Muscle layer of duodenum (tissue), 2 donors: ENCODE measurements at regions not wholly inside any gene's neighbourhood (a gene's known extent, or its start where the extent isn't known, plus 50 kb on each side); places are given as distances from the start of the nearest gene placed in this dataset.

ENCODE experiments used
- H3K27ac ChIP-seq: one replicate; pipeline ENCODE4 v1.7.0; 2013; ENCODE audit warnings: mild to moderate bottlenecking, low read length
- H3K27me3 ChIP-seq: one replicate; pipeline ENCODE4 v1.7.0; 2013; ENCODE audit warnings: low read depth, mild to moderate bottlenecking, control low read depth, low read length
- H3K36me3 ChIP-seq, 2 donors: one replicate each; pipeline ENCODE4 v1.7.0; 2013; ENCODE audit warnings: low read length in 2 of 2, control low read depth in 1 of 2, mild to moderate bottlenecking in 1 of 2; ENCODE audit not compliant: insufficient read depth in 2 of 2, control insufficient read depth in 1 of 2
- H3K4me1 ChIP-seq, 2 donors: one replicate each; pipeline ENCODE4 v1.7.0; 2013; ENCODE audit warnings: low read length in 2 of 2, mild to moderate bottlenecking in 2 of 2, control low read depth in 1 of 2, moderate library complexity in 1 of 2; ENCODE audit not compliant: insufficient read depth in 2 of 2, control insufficient read depth in 1 of 2
- H3K4me3 ChIP-seq, 2 donors: one replicate each; pipeline ENCODE4 v1.7.0; 2013; ENCODE audit warnings: low read length in 2 of 2, low read depth in 1 of 2, mild to moderate bottlenecking in 1 of 2
- H3K9me3 ChIP-seq, 2 donors: one replicate each; pipeline ENCODE4 v1.7.0; 2013; ENCODE audit warnings: low read length in 2 of 2, control low read depth in 1 of 2, mild to moderate bottlenecking in 1 of 2; ENCODE audit not compliant: control insufficient read depth in 1 of 2
- donor health status: healthy.

DNA sequence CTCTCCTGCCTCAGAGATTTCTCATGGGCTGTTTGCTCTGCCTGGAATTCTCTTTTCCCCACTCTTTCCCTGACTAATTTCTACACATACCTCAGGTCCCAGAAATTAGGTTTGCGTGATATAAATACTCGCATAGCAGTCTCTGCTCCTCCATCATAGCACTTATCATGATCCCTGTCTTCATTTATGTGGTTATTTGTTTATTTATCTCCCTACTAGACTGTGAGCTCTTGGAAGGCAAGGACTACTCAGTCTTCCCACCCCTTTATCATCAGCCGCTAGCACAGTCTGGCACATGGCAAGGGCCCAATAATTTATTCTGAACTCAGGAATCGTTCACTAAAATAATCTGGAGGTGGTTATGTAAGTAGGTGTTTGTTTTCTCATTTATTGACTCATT, 79.3 kb downstream of the ADCYAP1 start:
- no peak overlapping the region for H3K27ac ChIP-seq
- H3K36me3 ChIP-seq: no peaks in the 10 kb centered on the region
- no peaks in the 10 kb centered on the region for H3K4me1 ChIP-seq
- peaks cover 0 to 6% of the 10 kb centered on the region in 2 donors for H3K9me3 ChIP-seq
- H3K27me3 ChIP-seq: no peaks in the 10 kb centered on the region
- H3K4me3 ChIP-seq: no peak overlapping the region

DNA sequence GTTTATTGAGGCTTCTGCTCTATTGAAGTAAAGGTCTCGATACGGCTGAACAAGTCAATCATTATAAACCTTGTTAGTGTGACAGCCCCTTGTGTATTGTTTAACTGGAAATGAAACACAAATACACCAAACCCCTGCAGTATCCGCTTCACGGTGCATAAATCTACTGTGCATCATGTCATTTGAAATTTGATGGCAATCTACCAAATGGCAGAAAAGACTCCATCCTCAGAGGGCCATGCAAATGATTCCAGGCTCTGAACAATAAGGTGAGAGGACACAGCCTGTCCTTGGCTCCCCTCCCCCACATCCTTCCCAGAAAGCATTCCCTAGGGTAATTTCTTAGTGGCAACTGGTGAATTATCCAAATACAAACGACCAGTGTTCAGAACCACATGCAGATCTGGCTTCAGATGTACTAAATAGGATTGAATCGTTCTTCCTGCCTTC, 80.6 kb downstream of the ADCYAP1 start:
- H3K4me3 ChIP-seq: no peak overlapping the region
- no peak overlapping the region for H3K27ac ChIP-seq
- no peaks in the 10 kb centered on the region for H3K27me3 ChIP-seq
- peaks cover 0 to under 1% of the 10 kb centered on the region in 2 donors for H3K9me3 ChIP-seq
- no peaks in the 10 kb centered on the region for H3K4me1 ChIP-seq
- H3K36me3 ChIP-seq: no peaks in the 10 kb centered on the region

DNA sequence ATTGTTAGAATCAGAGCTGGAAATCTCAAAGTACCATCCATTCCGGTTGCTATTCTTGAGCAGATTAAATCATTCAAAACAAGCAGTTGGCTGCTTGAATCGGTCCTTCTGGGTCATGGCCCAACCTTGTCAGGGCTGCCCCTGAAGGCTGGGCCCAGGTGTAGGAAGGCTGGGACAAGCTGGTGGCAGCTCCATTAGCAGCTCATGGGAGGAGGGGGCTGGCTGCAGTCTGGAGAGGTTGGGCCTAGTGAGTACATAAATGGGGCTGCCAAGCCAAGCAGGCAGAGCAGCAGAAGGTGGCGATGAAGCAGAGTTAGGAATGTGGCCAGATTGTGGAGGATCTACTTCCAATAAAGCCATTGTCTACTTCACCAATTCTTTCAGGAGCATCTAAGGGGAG, 81.4 kb downstream of the ADCYAP1 start:
- no peaks in the 10 kb centered on the region for H3K4me1 ChIP-seq
- H3K27ac ChIP-seq: no peak overlapping the region
- H3K36me3 ChIP-seq: no peaks in the 10 kb centered on the region
- no peak overlapping the region for H3K4me3 ChIP-seq
- H3K27me3 ChIP-seq: no peaks in the 10 kb centered on the region
- H3K9me3 ChIP-seq: no peaks in the 10 kb centered on the region

DNA sequence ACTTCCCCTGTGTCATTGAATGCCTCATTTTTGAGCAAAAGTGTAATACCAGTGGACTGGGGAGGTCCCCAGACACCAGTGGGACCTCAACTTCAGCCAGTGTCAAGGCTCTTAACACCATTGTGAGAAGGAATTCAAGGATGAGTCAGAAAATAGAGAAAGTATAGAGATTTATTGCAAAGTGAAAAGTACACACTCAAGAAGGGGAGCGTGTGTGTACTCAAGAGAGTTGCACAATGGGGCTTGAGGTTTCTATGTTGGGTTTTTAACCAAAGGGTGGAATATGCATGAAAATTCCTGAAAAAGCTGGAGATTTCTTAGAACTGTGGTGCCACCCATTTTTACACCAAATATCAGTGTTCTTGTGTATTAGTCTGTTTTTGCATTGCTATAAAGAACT, 81.9 kb downstream of the ADCYAP1 start:
- H3K4me3 ChIP-seq: no peak overlapping the region
- no peaks in the 10 kb centered on the region for H3K36me3 ChIP-seq
- no peaks in the 10 kb centered on the region for H3K9me3 ChIP-seq
- H3K27ac ChIP-seq: no peak overlapping the region
- no peaks in the 10 kb centered on the region for H3K4me1 ChIP-seq
- H3K27me3 ChIP-seq: no peaks in the 10 kb centered on the region

DNA sequence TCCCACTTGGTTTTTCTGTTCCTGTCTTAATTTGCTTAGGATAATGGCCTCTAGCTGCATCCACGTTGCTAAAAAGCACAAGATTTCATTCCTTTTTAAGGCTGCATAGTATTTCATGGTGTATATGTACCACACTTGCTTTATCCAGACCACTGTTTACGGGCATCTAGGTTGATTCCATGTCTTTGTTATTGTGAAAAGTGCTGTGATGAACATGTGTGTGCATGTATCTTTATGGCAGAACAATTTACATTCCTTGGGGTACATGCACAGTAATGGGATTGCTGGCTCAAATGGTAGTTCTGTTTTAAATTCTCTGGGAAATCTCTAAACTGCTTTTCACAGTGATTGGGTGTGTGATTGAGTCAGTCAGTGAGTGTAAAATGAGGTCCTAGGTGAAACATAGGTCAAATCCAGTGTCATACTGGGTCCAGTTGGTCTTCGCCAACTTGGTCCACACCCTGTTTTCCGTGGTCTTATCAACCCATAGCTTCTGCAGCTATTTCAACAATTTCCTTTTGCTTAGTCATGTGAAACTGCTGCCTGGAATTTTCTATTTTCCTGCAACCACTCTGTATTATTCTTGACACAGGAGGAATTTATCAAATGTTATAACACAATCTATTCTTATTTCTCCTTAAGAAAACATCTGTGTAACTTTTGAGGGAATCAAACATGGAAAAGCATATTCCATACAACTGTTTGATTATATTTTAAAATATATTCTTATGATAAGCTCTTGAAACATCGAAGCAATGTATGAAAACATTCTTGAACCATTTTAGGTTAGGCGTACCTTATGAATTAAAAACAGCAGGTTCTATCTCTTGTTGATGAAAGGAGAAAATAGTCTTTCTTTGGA, 82.9 kb downstream of the ADCYAP1 start:
- no peaks in the 10 kb centered on the region for H3K36me3 ChIP-seq
- H3K27me3 ChIP-seq: no peaks in the 10 kb centered on the region
- no peak overlapping the region for H3K4me3 ChIP-seq
- peaks cover 0 to 3% of the 10 kb centered on the region in 2 donors for H3K9me3 ChIP-seq
- no peaks in the 10 kb centered on the region for H3K4me1 ChIP-seq
- H3K27ac ChIP-seq: no peak overlapping the region

DNA sequence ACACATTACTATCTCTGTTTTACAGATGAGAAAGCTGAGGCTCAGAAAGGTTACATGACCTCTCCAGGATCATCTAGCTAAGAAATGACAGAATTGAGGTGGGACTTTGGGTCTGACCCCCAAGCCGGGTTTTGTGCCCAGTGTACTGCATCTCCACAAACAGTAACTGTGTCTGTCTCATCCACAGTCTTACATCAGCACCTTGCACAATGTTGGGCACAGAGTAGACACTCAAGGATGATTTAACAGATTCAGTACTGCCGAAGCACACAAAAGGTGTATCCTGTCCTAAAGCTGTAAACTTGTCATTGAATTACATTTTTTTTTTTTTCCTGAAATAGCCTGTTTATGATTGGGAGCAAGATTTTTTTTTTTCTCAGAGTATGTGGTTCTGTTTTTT, 84.8 kb downstream of the ADCYAP1 start:
- Histone ChIP-seq H3K4me1 (no peaks in the 10 kb centered on the region), H3K36me3 (no peaks in the 10 kb centered on the region), H3K27ac (no peak overlapping the region), H3K27me3 (no peaks in the 10 kb centered on the region), H3K9me3 (peaks cover 0 to 3% of the 10 kb centered on the region in 2 donors), H3K4me3 (no peak overlapping the region)

DNA sequence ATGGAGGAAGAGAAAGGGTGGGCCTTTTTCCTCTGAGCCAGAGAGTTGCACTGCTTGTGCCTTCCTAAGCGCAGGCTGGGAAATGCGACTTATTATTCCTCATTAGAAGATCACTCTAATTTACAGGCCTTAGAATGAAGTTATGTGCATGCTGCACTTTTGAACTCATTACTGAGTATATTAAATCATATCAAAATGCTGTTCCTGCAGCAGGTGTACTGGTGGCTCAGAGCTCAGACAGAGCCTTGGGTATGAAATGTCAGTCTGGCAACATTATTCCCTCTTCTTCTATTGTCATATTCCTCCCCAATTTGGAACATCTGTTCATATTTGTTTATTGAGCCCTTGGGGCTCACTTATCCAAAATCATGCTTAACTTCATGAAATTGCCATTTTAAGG, 85.5 kb downstream of the ADCYAP1 start:
- peaks cover 0 to 3% of the 10 kb centered on the region in 2 donors for H3K9me3 ChIP-seq
- H3K4me3 ChIP-seq: no peak overlapping the region
- H3K27ac ChIP-seq: no peak overlapping the region
- H3K4me1 ChIP-seq: no peaks in the 10 kb centered on the region
- H3K27me3 ChIP-seq: no peaks in the 10 kb centered on the region
- no peaks in the 10 kb centered on the region for H3K36me3 ChIP-seq

DNA sequence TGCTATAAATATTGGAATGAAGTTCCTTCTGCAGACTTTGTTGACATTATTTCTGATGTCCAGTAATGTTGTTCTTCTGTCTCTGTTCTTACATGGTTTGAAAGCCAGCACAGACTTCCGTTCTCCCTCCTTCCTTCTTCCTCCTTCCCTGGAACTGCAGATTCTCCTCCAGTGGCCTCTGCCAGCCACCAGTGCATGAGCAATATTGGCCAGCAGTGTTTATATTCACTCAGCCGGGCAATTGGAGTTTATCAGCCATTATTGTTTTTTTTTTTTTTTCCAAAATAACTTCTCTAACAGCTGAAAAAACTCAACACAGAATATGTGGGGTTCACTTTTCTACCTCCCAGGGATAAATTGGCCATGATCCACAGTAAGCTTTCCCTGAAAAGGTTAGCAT, 86.8 kb downstream of the ADCYAP1 start:
- Histone ChIP-seq H3K4me1 (no peaks in the 10 kb centered on the region), H3K4me3 (no peak overlapping the region), H3K27ac (no peak overlapping the region), H3K36me3 (no peaks in the 10 kb centered on the region), H3K27me3 (no peaks in the 10 kb centered on the region), H3K9me3 (peaks cover 0 to 3% of the 10 kb centered on the region in 2 donors)

DNA sequence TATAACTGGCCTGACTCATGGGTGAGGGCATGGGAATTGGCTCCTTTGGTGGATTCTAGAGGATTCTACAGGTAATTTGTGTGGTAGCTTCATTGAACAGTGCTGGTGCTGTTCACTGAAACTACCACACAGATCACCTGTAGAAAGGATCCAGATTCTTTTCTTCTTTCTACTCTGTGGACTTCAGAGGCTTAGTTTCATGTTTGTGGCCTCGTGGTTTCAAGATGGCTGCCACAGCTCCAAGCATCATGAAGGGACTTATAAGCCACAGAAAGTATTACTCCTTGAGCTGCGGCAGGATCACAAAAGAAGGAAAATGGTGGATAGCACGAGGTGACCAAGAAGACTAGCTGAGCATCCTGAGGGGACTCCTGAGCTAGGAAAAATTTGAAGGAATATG, 88.9 kb downstream of the ADCYAP1 start:
- peaks cover 0 to 3% of the 10 kb centered on the region in 2 donors for H3K9me3 ChIP-seq
- no peak overlapping the region for H3K27ac ChIP-seq
- H3K4me1 ChIP-seq: no peaks in the 10 kb centered on the region
- no peaks in the 10 kb centered on the region for H3K36me3 ChIP-seq
- H3K27me3 ChIP-seq: no peaks in the 10 kb centered on the region
- no peak overlapping the region for H3K4me3 ChIP-seq

DNA sequence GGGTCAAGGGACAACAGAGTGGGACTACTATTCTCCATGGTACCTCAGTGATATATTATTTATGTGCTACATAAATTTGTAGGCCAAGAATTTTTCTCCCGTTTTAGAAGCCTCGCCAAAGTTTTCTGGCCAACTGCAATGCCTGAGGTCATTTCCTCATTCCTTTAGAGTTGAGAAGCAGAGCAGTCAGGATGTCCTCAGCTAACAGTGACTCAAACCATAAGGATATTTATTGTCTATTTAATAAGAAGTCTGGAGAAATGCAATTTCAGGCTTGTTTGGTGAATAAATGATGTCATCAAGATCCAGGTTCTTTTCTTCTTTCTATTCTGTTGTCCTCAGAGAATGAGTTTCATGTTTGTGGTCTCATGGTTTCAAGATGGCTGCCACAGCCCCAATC, 91.0 kb downstream of the ADCYAP1 start:
- no peak overlapping the region for H3K4me3 ChIP-seq
- no peak overlapping the region for H3K27ac ChIP-seq
- no peaks in the 10 kb centered on the region for H3K27me3 ChIP-seq

DNA sequence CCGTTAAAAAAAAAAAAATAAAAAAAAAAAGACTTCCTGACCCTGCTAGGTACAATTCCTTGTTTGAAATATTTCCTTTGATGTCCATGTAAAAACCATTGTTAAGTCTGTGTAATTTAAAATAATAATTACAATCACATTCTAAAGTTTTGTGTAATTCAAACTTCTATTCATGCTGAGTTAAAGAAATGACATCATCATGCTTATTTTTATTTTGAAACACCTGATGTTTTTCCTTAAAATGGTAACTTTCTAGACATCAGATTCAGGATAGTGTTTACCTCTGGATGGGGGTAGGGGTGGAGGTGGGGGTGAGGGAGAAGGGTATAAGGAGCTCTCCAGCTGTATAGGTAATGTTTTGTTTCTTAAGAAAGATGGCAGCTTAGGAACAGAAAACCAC, 92.8 kb downstream of the ADCYAP1 start:
- H3K36me3 ChIP-seq: no peaks in the 10 kb centered on the region
- no peak overlapping the region for H3K27ac ChIP-seq
- H3K9me3 ChIP-seq: no peaks in the 10 kb centered on the region
- H3K4me1 ChIP-seq: no peaks in the 10 kb centered on the region
- no peaks in the 10 kb centered on the region for H3K27me3 ChIP-seq
- no peak overlapping the region for H3K4me3 ChIP-seq

More for the DNA sequence above, 91.0 kb downstream of the ADCYAP1 start:
- H3K36me3 ChIP-seq: no peaks in the 10 kb centered on the region
- H3K9me3 ChIP-seq: peaks cover 0 to 3% of the 10 kb centered on the region in 2 donors
- H3K4me1 ChIP-seq: no peaks in the 10 kb centered on the region

DNA sequence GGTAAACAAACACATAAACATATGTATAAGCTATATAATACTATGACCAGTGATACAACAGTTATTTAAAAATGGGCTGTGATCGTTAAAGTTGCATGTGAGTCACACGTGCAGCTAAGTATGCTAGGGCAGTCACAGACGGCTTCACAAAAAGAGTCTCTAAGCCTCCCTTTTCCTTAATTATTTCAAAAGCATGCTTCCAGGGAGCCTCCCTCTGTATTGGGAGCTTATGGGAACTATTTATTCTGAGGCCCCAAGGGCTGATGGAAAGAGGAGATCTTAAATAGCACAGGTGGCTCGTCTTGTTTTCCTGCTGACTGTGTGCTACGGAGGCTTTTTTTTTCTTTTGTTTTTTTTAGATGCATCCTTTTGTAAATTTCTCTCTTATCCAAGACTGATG, 94.3 kb downstream of the ADCYAP1 start:
- no peak overlapping the region for H3K27ac ChIP-seq
- no peaks in the 10 kb centered on the region for H3K9me3 ChIP-seq
- no peaks in the 10 kb centered on the region for H3K27me3 ChIP-seq
- H3K4me1 ChIP-seq: no peaks in the 10 kb centered on the region
- H3K4me3 ChIP-seq: no peak overlapping the region
- no peaks in the 10 kb centered on the region for H3K36me3 ChIP-seq
